ENCODE measurements at regions not wholly inside any gene's neighbourhood (a gene's known extent, or its start where the extent isn't known, plus 50 kb on each side); places are given as distances from the start of the nearest gene placed in this dataset.
"Not testable (repeated sequence)": the region's sequence is repeated elsewhere in the genome, so short reads cannot be mapped to it uniquely, and the experiment has no call there.

DNA sequence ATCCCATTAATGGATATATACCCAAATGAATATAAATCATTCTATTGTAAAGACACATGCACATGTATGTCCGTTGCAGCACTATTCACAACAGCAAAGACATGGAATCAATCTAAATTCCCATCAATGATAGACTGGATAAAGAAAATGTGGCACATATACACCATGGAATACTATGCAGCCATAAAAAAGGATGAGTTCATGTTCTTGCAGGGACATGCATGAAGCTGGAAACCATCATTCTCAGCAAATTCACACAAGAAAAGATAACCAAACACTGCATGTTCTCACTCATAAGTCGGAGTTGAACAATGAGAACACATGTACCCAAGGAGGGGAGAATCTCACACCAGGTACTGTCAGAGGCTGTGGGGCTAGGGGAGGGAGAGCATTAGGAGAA, 182.6 kb upstream of the AR start:
- H3K27ac Mint-ChIP-seq, DNase-seq, H3K4me3 Mint-ChIP-seq, H3K9me3 Mint-ChIP-seq, H3K27me3 Mint-ChIP-seq, CTCF ChIA-PET, H3K36me3 Mint-ChIP-seq, H3K4me1 Mint-ChIP-seq: not testable (repeated sequence)

DNA sequence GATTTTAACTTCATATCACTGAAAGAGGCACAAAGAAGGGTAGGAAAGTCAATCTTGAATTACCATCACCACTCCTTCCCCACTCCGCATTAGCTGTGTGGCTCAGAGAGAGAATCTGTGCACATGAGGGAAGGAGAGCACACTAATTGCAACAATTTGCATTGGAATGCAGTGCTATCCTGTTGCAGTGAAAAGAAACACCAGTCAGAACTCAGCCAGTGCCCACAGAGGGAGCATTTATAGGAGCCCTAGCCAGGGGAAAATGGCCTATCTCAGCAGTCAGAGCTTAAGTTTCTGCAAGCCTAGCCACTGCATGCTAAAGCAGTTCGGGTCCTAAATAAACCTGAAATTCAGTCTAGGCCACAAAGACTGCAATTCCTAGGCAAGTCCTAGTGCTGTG, 159.4 kb upstream of the AR start:
- no peak for DNase-seq
- H3K36me3 Mint-ChIP-seq, result no peaks in the 10 kb centered on the region
- CTCF ChIA-PET, result no interaction called here
- no peak overlapping the region for H3K27ac Mint-ChIP-seq
- no peaks in the 10 kb centered on the region for H3K27me3 Mint-ChIP-seq
- no peak overlapping the region for H3K4me3 Mint-ChIP-seq
- no peaks in the 10 kb centered on the region for H3K4me1 Mint-ChIP-seq
- peaks cover 13% of the 10 kb centered on the region for H3K9me3 Mint-ChIP-seq

DNA sequence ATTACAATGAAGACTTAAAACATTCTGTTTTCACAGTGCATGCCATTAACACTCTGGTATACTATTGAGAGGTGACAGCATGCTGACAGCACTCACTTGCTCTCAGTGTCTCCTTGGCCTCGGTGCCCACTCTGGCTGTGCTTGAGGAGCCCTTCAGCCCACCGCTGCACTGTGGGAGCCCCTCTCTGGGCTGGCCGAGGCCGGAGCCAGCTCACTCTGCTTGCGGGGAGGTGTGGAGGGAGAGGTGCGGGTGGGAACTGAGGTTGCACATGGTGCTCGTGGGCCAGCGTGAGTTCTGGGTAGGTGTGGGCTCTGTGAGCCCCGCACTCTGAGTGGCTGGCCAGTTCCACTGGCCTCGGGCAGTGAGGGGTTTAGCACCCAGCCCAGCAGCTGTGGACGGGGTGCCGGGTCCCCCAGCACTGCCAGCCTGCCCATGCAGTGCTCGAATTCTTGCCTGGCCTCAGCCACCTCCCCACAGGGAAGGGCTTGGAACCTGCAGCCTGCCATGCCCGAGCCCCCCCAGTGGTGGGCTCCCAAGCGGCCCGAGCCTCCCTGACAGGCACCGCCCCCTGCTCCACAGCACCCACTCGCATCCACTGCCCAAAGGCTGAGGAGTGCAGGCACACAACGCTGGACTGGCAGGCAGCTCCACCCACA, 135.3 kb upstream of the AR start:
- Mint-ChIP-seq H3K27ac (no peak overlapping the region), H3K36me3 (no peaks in the 10 kb centered on the region), H3K4me3 (no peak overlapping the region), H3K4me1 (no peaks in the 10 kb centered on the region), H3K9me3 (peaks cover 3% of the 10 kb centered on the region), H3K27me3 (no peaks in the 10 kb centered on the region)
- DNase-seq, result no peak
- CTCF ChIA-PET, result no interaction called here

DNA sequence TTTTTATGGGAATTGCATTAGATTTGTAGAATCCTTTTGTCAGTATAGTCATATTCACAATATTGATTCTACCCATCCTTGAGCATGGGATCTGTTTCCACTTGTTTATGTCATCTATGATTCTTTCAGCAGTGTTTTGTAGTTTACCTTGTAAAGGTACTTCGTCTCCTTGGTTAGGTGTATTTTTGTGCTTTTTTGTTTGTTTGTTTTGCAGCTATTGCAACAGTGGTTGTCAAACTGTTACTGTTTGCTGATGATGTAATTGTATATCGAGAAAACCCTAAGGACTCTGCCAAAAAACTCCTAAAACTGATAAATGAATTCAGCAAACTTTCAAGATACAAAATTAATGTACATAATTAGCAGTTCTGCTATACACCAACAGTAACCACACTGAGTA, 127.9 kb upstream of the AR start:
- no peak overlapping the region for H3K4me3 Mint-ChIP-seq
- DNase-seq, result no peak
- no peaks in the 10 kb centered on the region for H3K27me3 Mint-ChIP-seq
- CTCF ChIA-PET, result no interaction called here
- no peaks in the 10 kb centered on the region for H3K36me3 Mint-ChIP-seq
- H3K9me3 Mint-ChIP-seq, result no peaks in the 10 kb centered on the region
- H3K27ac Mint-ChIP-seq, result no peak overlapping the region
- H3K4me1 Mint-ChIP-seq, result no peaks in the 10 kb centered on the region

DNA sequence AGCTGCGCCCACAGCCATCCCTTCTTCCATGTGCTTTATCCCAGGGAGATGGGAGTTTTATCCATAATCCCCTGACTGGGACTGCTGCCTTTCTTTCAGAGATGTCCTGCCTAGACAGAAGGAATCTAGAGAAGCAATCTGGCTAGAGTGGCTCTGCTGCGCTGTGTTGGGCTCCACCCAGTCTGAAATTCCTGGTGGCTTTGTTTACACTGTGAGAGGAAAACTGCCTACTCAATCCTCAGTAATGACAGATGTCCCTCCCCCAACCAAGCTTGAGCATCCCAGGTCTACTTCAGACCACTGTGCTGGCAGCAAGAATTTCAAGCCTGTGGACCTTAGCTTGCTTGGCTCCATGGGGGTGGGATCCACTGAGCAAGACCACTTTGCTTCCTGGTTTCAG, 116.9 kb upstream of the AR start:
- Mint-ChIP-seq H3K27me3 (no peaks in the 10 kb centered on the region), H3K9me3 (peaks cover 3% of the 10 kb centered on the region), H3K27ac (no peak overlapping the region), H3K36me3 (no peaks in the 10 kb centered on the region), H3K4me1 (no peaks in the 10 kb centered on the region), H3K4me3 (no peak overlapping the region)
- DNase-seq, result no peak
- CTCF ChIA-PET, result no interaction called here

DNA sequence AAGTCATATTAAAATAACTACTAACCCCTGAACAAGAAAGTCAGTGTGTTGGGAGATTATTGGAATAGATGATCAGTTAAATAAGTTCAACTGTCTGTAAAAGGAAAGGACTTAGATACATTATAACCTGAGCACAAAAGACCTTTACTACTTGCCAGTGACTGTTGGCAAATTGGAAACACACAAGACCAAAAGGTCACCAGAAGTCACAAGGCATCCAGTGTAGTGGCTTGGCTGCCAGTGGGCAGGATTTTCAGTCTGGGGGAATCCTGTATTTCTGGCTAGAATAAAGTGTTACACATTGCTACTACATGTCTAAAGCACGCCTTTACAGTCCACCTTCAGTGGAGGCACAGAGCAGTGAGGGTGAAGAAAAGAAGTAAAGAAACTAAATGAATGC, 108.3 kb upstream of the AR start:
- Mint-ChIP-seq H3K4me1 (no peaks in the 10 kb centered on the region), H3K9me3 (peaks cover 5% of the 10 kb centered on the region)

DNA sequence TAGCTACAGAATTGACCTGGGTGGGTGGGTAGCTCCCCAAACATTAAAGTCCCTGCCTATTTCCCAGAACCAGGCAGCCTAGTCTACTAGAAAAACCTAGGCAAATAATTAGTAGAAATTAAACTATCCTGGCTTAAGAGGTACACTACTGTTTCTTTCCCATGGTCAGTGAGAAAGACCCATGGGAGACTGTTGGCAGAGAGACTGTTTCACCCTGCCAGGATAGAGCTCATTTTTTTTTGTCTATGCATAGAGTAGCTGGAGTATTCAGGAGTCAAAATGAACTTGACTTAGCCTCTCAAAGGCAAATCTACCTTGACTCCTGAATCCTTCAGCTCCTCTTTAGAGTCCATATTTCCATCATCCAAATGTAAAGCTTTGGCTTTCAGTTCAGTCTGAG, 107.0 kb upstream of the AR start:
- Mint-ChIP-seq H3K27me3 (no peaks in the 10 kb centered on the region), H3K27ac (no peak overlapping the region), H3K4me1 (no peaks in the 10 kb centered on the region), H3K9me3 (peaks cover 5% of the 10 kb centered on the region), H3K36me3 (no peaks in the 10 kb centered on the region), H3K4me3 (no peak overlapping the region)
- no peak for DNase-seq
- CTCF ChIA-PET, result no interaction called here

More for the DNA sequence above, 108.3 kb upstream of the AR start:
- DNase-seq, result no peak
- Mint-ChIP-seq H3K27me3 (no peaks in the 10 kb centered on the region), H3K36me3 (no peaks in the 10 kb centered on the region), H3K4me3 (no peak overlapping the region), H3K27ac (no peak overlapping the region)
- CTCF ChIA-PET, result no interaction called here

DNA sequence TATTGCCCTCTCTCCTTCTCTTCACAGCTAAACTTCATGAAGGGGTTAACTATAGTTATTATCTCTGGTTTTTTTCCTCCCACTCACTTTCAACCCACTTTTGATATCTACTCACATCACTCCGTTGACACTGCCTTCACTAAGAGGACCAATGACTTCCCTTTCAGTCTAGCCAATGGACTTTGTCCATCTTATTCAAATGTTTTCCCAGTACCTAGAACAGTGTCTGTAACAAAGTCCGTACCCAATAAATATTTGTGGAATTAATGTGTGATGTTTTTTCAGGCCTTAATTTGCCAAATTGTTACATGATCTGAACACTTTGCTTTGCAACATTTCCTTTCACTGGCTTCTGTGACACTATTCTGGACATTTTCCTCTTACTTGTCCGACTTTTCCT, 106.0 kb upstream of the AR start:
- CTCF ChIA-PET, result no interaction called here
- DNase-seq, result no peak
- no peaks in the 10 kb centered on the region for H3K36me3 Mint-ChIP-seq
- H3K27me3 Mint-ChIP-seq, result no peaks in the 10 kb centered on the region
- no peak overlapping the region for H3K27ac Mint-ChIP-seq
- no peak overlapping the region for H3K4me3 Mint-ChIP-seq
- H3K4me1 Mint-ChIP-seq, result no peaks in the 10 kb centered on the region
- H3K9me3 Mint-ChIP-seq, result peaks cover 5% of the 10 kb centered on the region

DNA sequence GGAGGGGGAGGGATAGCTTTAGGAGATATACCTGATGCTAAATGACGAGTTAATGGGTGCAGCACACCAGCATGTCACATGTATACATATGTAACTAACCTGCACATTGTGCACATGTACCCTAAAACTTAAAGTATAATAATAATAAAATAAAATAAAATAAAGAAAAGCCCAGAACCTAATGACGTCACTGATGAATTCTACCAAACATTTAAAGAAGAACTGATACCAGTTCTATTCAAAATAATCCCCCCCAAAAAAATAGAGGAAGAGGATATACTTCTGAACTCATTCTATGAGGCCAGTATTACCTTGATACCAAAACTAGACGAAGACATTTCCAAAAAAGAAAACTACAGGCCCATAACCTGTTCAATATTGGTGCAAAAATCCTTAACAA, 68.6 kb upstream of the AR start:
- H3K4me3 Mint-ChIP-seq, H3K36me3 Mint-ChIP-seq, H3K27ac Mint-ChIP-seq, CTCF ChIA-PET, H3K27me3 Mint-ChIP-seq, H3K4me1 Mint-ChIP-seq, H3K9me3 Mint-ChIP-seq, DNase-seq: not testable (repeated sequence)

DNA sequence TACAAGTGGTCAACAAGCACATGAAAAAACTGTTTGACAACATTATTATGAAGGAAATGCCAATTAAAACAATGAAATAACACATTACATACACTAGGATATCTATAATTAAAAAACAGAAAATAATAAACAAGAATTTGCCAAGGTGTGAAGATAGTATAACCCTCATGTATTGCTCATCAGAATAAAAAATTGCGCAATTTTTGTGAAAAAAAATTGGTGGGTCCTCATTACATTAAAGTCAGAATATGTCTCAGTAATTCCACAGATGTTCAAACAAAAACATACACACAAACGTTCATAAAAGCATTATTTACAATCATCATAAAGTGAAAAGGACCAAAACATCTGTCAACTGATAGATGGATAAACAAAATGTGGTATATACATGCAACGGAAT, 63.0 kb upstream of the AR start:
- CTCF ChIA-PET, result no interaction called here
- Mint-ChIP-seq H3K9me3 (peaks cover 8% of the 10 kb centered on the region), H3K4me3 (no peak overlapping the region), H3K4me1 (no peaks in the 10 kb centered on the region), H3K27me3 (no peaks in the 10 kb centered on the region), H3K36me3 (no peaks in the 10 kb centered on the region), H3K27ac (no peak overlapping the region)
- DNase-seq, result no peak
